Uterus (tissue), 3 donors: ENCODE measurements at regions not wholly inside any gene's neighbourhood (a gene's known extent, or its start where the extent isn't known, plus 50 kb on each side); places are given as distances from the start of the nearest gene placed in this dataset.

ENCODE experiments used
- DNase-seq, 2 donors: peaks; one replicate each; pipeline ENCODE4 v3.0.0-alpha.2; 2019 to 2020
- H3K27ac ChIP-seq, 2 donors: fragments of 200-600 bp; sonication (generic); 1 replicate in 1 of 2; 2 replicates in 1 of 2; pipeline ENCODE4 v1.5.1; 2016 to 2018
- H3K27me3 ChIP-seq, 2 donors: fragments of 200-600 bp; sonication (generic); one replicate each; pipeline ENCODE4 v1.5.1; 2018 to 2019; ENCODE audit warnings: control low read depth in 1 of 2
- H3K36me3 ChIP-seq, 2 donors: fragments of 200-600 bp; sonication (generic); one replicate each; pipeline ENCODE4 v1.5.1; 2019; ENCODE audit warnings: control low read depth in 1 of 2
- H3K4me1 ChIP-seq, 2 donors: fragments of 200-600 bp; sonication (generic); one replicate each; pipeline ENCODE4 v1.5.1; 2018 to 2019; ENCODE audit warnings: control low read depth in 1 of 2
- H3K4me3 ChIP-seq, 2 donors: fragments of 200-600 bp; sonication (generic); 1 replicate in 1 of 2; 2 replicates in 1 of 2; pipeline ENCODE4 v1.5.1; 2018 to 2019; ENCODE audit warnings: mild to moderate bottlenecking in 1 of 2
- H3K9me3 ChIP-seq, 2 donors: fragments of 200-600 bp; sonication (generic); one replicate each; pipeline ENCODE4 v1.5.1; 2019; ENCODE audit warnings: control low read depth in 1 of 2
- CTCF ChIP-seq, 4 experiments: fragments of 200-600 bp in 2 of 4; fragments of 450-650 bp in 2 of 4; sonication (generic) in 2 of 4; IDR thresholded peaks; one replicate each; pipeline ENCODE4 v1.5.1; 2016 to 2019; ENCODE audit warnings: antibody characterized with exemption in 4 of 4, mild to moderate bottlenecking in 2 of 4, moderate library complexity in 1 of 4
- POLR2A ChIP-seq, 2 donors: fragments of 450-650 bp; IDR thresholded peaks; one replicate each; pipeline ENCODE4 v1.6.1; 2016; ENCODE audit warnings: antibody characterized with exemption in 2 of 2, mild to moderate bottlenecking in 1 of 2, moderate library complexity in 1 of 2
- intact Hi-C: fragments of 100-400 bp; cut with DNase I; formaldehyde crosslinking; loops from one replicate; pipeline ENCODE4 v1.15.1; 2023; ENCODE audit warnings: low total_unique reads
- donor health status: DM: yes; HTN: yes; CAD: no.

GRCh38 chr6:12609751-12610150 lies 106.8 kb upstream of the PHACTR1 start:
- no peak overlapping the region for H3K27ac ChIP-seq

GRCh38 chr6:12610862-12611261 lies 105.7 kb upstream of the PHACTR1 start:
- DNase-seq = no peak
- no peaks in the 10 kb centered on the region for H3K4me1 ChIP-seq

More at GRCh38 chr6:12609751-12610150, 106.8 kb upstream of the PHACTR1 start:
- intact Hi-C loops = no loop called here
- no peak for DNase-seq
- Histone ChIP-seq H3K27me3 (no peaks in the 10 kb centered on the region), H3K4me1 (no peaks in the 10 kb centered on the region), H3K4me3 (no peak overlapping the region), H3K9me3 (no peaks in the 10 kb centered on the region), H3K36me3 (no peaks in the 10 kb centered on the region)
- no peak for TF ChIP-seq CTCF (IDR thresholded peaks at IDR 0.05)
- TF ChIP-seq POLR2A (IDR thresholded peaks at IDR 0.05) = no peak

GRCh38 chr6:12613811-12614210 lies 102.8 kb upstream of the PHACTR1 start:
- no peaks in the 10 kb centered on the region for H3K27me3 ChIP-seq
- H3K36me3 ChIP-seq = no peaks in the 10 kb centered on the region
- no peak overlapping the region for H3K4me3 ChIP-seq
- DNase-seq = no peak
- H3K4me1 ChIP-seq = no peaks in the 10 kb centered on the region
- no peak overlapping the region for H3K27ac ChIP-seq
- TF ChIP-seq POLR2A (IDR thresholded peaks at IDR 0.05) = no peak
- TF ChIP-seq CTCF (IDR thresholded peaks at IDR 0.05) = no peak
- intact Hi-C loops = no loop called here
- H3K9me3 ChIP-seq = no peaks in the 10 kb centered on the region

More at GRCh38 chr6:12610862-12611261, 105.7 kb upstream of the PHACTR1 start:
- intact Hi-C loops = no loop called here
- Histone ChIP-seq H3K9me3 (no peaks in the 10 kb centered on the region), H3K4me3 (no peak overlapping the region), H3K36me3 (no peaks in the 10 kb centered on the region), H3K27ac (no peak overlapping the region), H3K27me3 (no peaks in the 10 kb centered on the region)
- no peak for TF ChIP-seq POLR2A (IDR thresholded peaks at IDR 0.05)
- TF ChIP-seq CTCF (IDR thresholded peaks at IDR 0.05) = no peak

GRCh38 chr6:12614456-12614855 lies 102.1 kb upstream of the PHACTR1 start:
- H3K27me3 ChIP-seq = no peaks in the 10 kb centered on the region
- intact Hi-C loops = no loop called here
- H3K9me3 ChIP-seq = no peaks in the 10 kb centered on the region
- TF ChIP-seq CTCF (IDR thresholded peaks at IDR 0.05) (no peak), POLR2A (IDR thresholded peaks at IDR 0.05) (no peak)
- no peak overlapping the region for H3K27ac ChIP-seq
- no peaks in the 10 kb centered on the region for H3K4me1 ChIP-seq
- H3K4me3 ChIP-seq = no peak overlapping the region
- no peaks in the 10 kb centered on the region for H3K36me3 ChIP-seq
- DNase-seq = no peak

- no peaks in the 10 kb centered on the region for H3K36me3 ChIP-seq
- H3K4me3 ChIP-seq = no peak overlapping the region
- H3K9me3 ChIP-seq = no peaks in the 10 kb centered on the region
- H3K27me3 ChIP-seq = no peaks in the 10 kb centered on the region
- no peak for TF ChIP-seq POLR2A (IDR thresholded peaks at IDR 0.05)
- TF ChIP-seq CTCF (IDR thresholded peaks at IDR 0.05) = no peak
- no peak for DNase-seq
- intact Hi-C loops = no loop called here
- H3K27ac ChIP-seq = no peak overlapping the region
- H3K4me1 ChIP-seq = no peaks in the 10 kb centered on the region
Measured at GRCh38 chr6:12618296-12618695, 98.3 kb upstream of the PHACTR1 start.
